Adrenal gland (tissue), 9 donors: ENCODE measurements at regions not wholly inside any gene's neighbourhood (a gene's known extent, or its start where the extent isn't known, plus 50 kb on each side); places are given as distances from the start of the nearest gene placed in this dataset.

Experiments used
- DNase-seq, 7 donors: peaks; one replicate each; pipeline ENCODE4 v3.0.0-alpha.2; 2019 to 2020
- H3K27ac ChIP-seq, 5 donors: fragments of 200-600 bp; sonication (generic) in 4 of 5; 1 replicate in 3 of 5; 2 replicates in 2 of 5; pipeline versions ENCODE4 v1.5.1 to v1.8.0; 2016 to 2020; ENCODE audit warnings: mild to moderate bottlenecking in 1 of 5
- H3K27me3 ChIP-seq: fragments of 200-600 bp; 2 replicates; pipeline ENCODE4 v1.8.0; 2021
- H3K36me3 ChIP-seq, 2 donors: fragments of 200-600 bp; replicated peaks in 1 of 2; 1 replicate in 1 of 2; 2 replicates in 1 of 2; pipeline versions ENCODE4 v1.5.1 to v1.8.0; 2018 to 2022
- H3K4me1 ChIP-seq, 2 donors: fragments of 200-600 bp; replicated peaks in 1 of 2; 1 replicate in 1 of 2; 2 replicates in 1 of 2; pipeline versions ENCODE4 v1.5.1 to v1.8.0; 2018 to 2021
- H3K4me3 ChIP-seq, 4 donors: fragments of 200-600 bp; sonication (generic) in 3 of 4; one replicate each; pipeline ENCODE4 v1.5.1; 2016 to 2018
- H3K9me3 ChIP-seq, 3 donors: fragments of 200-600 bp; sonication (generic) in 1 of 3; replicated peaks in 1 of 3; 1 replicate in 2 of 3; 2 replicates in 1 of 3; pipeline versions ENCODE4 v1.5.1 to v1.8.0; 2016 to 2021
- POLR2A ChIP-seq, 2 donors: fragments of 450-650 bp; IDR thresholded peaks; one replicate each; pipeline ENCODE4 v1.6.1; 2017; ENCODE audit warnings: antibody characterized with exemption in 2 of 2, mild to moderate bottlenecking in 2 of 2, moderate library complexity in 1 of 2
- WGBS, 4 donors: extraction: QIAGEN DNeasy Blood & Tissue Kit in 2 of 4; methylation state at CpG; one replicate each; pipeline versions ENCODE4 v1.1.5 to v1.1.7; 2013 to 2017; 5-methylcytosine and 5-hydroxymethylcytosine counted together
- intact Hi-C, 2 donors: fragments of 100-400 bp; cut with DNase I; formaldehyde crosslinking; loops; one replicate each; pipeline versions ENCODE4 v1.14.1 to v1.15.0; 2022 to 2023
- TF ChIP-seq, protein P1 (sequence below), 6 experiments: fragments of 450-650 bp in 4 of 6; fragments of 200-600 bp in 2 of 6; sonication (generic) in 1 of 6; IDR thresholded peaks; 1 replicate in 5 of 6; 2 replicates in 1 of 6; pipeline versions ENCODE4 v1.5.1 to v1.8.0; 2016 to 2021; ENCODE audit warnings: antibody characterized with exemption in 6 of 6, mild to moderate bottlenecking in 2 of 6, moderate library complexity in 1 of 6
- donor health status: healthy with polysubstance abuse.
- donor health status: Bipolar disorder and iron deficiency.
- donor health status: DM: yes; HTN: yes; CAD: no.
- donor health status: DM: no; HTN: no; CAD: no.
- donor health status: DM: no; HTN: no; CAD: no.

DNA sequence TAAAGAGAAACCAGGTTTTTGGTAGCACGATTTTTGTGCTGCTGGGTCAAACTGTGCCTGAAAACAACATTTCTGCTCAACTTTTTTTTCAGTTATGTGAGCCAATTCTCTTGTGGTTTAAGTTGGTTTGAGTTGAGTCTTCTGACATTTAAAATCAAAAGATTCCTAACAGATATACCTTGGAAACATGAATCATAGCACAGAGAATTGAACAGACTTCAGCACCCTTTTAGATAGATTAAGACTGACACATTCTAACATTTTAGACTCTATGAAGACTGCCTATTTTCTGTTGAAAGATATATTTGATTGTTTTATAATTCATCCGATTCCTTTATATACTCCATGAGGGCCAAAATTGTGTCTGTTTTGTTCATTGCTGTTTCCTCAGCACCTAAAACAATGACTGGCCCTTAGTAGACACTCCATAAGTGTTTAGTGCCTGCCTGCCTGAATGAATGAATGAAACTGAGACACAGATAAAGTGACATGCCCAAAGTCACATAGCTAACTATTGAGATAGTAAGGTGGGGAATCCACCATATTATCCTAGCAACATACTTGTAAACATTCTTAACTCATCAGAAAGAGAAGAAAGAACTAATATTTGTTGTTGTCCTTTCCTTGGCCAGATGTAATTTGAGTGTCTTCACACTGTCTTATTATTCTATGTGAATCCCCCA is 624.0 kb downstream of the MID1IP1 start:
- H3K9me3 ChIP-seq: no peaks in the 10 kb centered on the region
- WGBS, 4 donors: 79 to 96% (median 85%) methylated on average over 2 of the region's 2 CpGs
- TF ChIP-seq POLR2A (IDR thresholded peaks at IDR 0.05): no peak
- TF ChIP-seq, protein P1, sequence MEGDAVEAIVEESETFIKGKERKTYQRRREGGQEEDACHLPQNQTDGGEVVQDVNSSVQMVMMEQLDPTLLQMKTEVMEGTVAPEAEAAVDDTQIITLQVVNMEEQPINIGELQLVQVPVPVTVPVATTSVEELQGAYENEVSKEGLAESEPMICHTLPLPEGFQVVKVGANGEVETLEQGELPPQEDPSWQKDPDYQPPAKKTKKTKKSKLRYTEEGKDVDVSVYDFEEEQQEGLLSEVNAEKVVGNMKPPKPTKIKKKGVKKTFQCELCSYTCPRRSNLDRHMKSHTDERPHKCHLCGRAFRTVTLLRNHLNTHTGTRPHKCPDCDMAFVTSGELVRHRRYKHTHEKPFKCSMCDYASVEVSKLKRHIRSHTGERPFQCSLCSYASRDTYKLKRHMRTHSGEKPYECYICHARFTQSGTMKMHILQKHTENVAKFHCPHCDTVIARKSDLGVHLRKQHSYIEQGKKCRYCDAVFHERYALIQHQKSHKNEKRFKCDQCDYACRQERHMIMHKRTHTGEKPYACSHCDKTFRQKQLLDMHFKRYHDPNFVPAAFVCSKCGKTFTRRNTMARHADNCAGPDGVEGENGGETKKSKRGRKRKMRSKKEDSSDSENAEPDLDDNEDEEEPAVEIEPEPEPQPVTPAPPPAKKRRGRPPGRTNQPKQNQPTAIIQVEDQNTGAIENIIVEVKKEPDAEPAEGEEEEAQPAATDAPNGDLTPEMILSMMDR (IDR thresholded peaks at IDR 0.05): no peak
- no peak overlapping the region for H3K4me3 ChIP-seq
- H3K4me1 ChIP-seq: no peaks in the 10 kb centered on the region
- intact Hi-C loops: no loop called here
- H3K27me3 ChIP-seq: peaks cover 24% of the 10 kb centered on the region
- no peak overlapping the region for H3K27ac ChIP-seq
- DNase-seq: no peak
- H3K36me3 ChIP-seq: no peaks in the 10 kb centered on the region

DNA sequence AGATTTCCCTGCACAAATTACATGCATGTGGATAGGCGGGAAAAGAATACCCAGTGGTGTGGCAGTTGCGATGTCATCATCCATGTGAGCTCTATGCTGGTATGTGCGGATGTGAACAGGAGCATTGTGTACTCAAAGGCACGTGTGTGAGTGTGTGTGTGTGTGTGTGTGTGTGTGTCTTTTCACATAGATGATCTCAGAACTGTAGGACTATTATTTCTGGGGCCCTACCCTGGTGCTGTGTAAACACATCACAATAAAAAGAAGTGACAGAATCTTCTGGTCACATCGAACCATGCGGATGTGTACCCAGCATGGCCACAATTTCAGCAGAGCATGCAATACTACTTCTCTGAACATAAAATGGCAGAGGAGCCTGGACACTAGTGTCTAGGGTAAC is 624.8 kb downstream of the MID1IP1 start:
- Histone ChIP-seq H3K36me3 (no peaks in the 10 kb centered on the region), H3K4me3 (no peak overlapping the region), H3K4me1 (no peaks in the 10 kb centered on the region), H3K27me3 (peaks cover 32% of the 10 kb centered on the region), H3K9me3 (no peaks in the 10 kb centered on the region), H3K27ac (no peak overlapping the region)
- no peak for DNase-seq
- intact Hi-C loops: no loop called here
- WGBS, 4 donors: 85 to 100% (median 91%) methylated on average over 1 to 6 of the region's 6 CpGs
- TF ChIP-seq POLR2A (IDR thresholded peaks at IDR 0.05): no peak
- TF ChIP-seq, protein P1 (IDR thresholded peaks at IDR 0.05): no peak

DNA sequence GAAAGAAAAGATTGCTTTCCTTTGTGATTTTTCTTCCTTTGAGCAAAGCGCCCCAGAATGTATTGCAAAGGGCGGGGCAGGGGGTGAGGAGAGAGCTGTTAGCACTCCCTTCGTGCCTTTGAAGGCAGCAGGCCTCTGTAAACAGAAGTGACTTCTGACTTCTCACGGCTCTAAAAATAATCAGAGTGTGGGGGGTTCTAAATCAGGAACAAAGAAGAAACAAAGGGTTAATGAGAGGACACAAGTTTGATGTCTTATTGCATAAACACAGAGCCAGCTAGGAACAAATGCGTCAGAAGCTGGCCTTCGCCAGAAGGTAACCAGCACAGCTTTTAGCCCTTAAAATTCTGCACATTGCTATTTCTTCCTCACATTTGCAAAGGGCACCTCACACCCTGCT is 626.2 kb downstream of the MID1IP1 start:
- H3K27me3 ChIP-seq: peaks cover 42% of the 10 kb centered on the region
- H3K27ac ChIP-seq: no peak overlapping the region
- H3K9me3 ChIP-seq: no peaks in the 10 kb centered on the region
- 58 to 66% (median 63%) methylated on average over 6 of the region's 6 CpGs for WGBS, 4 donors
- no peaks in the 10 kb centered on the region for H3K4me1 ChIP-seq
- TF ChIP-seq, protein P1 (IDR thresholded peaks at IDR 0.05): no peak
- TF ChIP-seq POLR2A (IDR thresholded peaks at IDR 0.05): no peak
- no peaks in the 10 kb centered on the region for H3K36me3 ChIP-seq
- peak in 4 of 7 donors; percentile 18 to 32 (median 28) for DNase-seq
- H3K4me3 ChIP-seq: no peak overlapping the region
- intact Hi-C loops: no loop called here

DNA sequence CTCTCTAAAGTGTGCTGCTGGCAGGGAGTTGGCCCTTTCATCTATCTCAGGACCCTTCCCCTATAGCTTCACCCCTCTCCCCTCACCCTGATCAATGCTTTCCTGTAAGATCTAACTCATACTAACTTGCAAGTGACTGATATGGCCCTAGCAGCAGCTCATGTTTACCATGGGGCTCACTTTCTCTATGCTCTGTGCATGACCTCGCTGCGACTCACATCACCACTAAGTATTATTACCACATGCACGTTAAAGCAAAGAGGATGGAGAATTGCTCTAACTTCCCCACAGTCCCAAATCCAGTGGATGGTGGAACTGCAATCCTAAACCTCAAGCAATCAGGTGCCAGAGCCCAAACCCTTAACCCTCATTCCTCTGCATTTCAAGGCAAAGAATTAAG is 626.6 kb downstream of the MID1IP1 start:
- Histone ChIP-seq H3K27ac (no peak overlapping the region), H3K4me1 (no peaks in the 10 kb centered on the region), H3K36me3 (no peaks in the 10 kb centered on the region), H3K4me3 (no peak overlapping the region), H3K9me3 (no peaks in the 10 kb centered on the region), H3K27me3 (peaks cover 44% of the 10 kb centered on the region)
- 59 to 69% (median 64%) methylated on average over 3 of the region's 3 CpGs for WGBS, 4 donors
- DNase-seq: no peak
- TF ChIP-seq, protein P1 (IDR thresholded peaks at IDR 0.05): no peak
- TF ChIP-seq POLR2A (IDR thresholded peaks at IDR 0.05): no peak
- intact Hi-C loops: no loop called here
